ENCODE measurements at regions not wholly inside any gene's neighbourhood (a gene's known extent, or its start where the extent isn't known, plus 50 kb on each side); places are given as distances from the start of the nearest gene placed in this dataset.

DNA sequence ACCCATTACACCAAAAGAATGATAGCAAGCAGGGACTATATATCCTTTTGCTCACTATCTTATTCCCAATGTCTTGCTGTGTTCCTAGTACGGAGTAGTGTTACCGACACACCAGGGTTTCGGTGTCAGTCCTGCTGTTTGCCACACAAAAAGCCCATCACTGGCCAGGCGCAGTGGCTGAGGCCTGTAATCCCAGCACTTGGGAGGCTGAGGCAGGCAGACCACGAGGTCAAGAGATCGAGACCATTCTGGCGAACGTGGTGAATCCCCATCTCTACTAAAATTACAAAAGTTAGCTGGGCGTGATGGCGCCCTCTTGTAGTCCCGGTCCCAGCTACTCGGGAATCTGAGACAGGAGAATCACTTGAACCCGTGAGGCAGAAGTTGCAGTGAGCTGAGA lies 1467.3 kb upstream of the MIR17HG start:
- H3K27me3 ChIP-seq, result no peaks in the 10 kb centered on the region
- ATAC-seq, result no peak
- no peaks in the 10 kb centered on the region for H3K9me3 ChIP-seq
- 94% methylated on average over 13 of the region's 13 CpGs for WGBS, 2 donors
- TF ChIP-seq, protein P1, sequence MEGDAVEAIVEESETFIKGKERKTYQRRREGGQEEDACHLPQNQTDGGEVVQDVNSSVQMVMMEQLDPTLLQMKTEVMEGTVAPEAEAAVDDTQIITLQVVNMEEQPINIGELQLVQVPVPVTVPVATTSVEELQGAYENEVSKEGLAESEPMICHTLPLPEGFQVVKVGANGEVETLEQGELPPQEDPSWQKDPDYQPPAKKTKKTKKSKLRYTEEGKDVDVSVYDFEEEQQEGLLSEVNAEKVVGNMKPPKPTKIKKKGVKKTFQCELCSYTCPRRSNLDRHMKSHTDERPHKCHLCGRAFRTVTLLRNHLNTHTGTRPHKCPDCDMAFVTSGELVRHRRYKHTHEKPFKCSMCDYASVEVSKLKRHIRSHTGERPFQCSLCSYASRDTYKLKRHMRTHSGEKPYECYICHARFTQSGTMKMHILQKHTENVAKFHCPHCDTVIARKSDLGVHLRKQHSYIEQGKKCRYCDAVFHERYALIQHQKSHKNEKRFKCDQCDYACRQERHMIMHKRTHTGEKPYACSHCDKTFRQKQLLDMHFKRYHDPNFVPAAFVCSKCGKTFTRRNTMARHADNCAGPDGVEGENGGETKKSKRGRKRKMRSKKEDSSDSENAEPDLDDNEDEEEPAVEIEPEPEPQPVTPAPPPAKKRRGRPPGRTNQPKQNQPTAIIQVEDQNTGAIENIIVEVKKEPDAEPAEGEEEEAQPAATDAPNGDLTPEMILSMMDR (IDR thresholded peaks at IDR 0.05), result no peak
- DNase-seq, result no peak
- no peaks in the 10 kb centered on the region for H3K4me1 ChIP-seq
- H3K4me3 ChIP-seq, result no peak overlapping the region
- no peaks in the 10 kb centered on the region for H3K36me3 ChIP-seq
- intact Hi-C loops (cut with DNase I), result no loop called here
- H3K27ac ChIP-seq, result no peak overlapping the region

DNA sequence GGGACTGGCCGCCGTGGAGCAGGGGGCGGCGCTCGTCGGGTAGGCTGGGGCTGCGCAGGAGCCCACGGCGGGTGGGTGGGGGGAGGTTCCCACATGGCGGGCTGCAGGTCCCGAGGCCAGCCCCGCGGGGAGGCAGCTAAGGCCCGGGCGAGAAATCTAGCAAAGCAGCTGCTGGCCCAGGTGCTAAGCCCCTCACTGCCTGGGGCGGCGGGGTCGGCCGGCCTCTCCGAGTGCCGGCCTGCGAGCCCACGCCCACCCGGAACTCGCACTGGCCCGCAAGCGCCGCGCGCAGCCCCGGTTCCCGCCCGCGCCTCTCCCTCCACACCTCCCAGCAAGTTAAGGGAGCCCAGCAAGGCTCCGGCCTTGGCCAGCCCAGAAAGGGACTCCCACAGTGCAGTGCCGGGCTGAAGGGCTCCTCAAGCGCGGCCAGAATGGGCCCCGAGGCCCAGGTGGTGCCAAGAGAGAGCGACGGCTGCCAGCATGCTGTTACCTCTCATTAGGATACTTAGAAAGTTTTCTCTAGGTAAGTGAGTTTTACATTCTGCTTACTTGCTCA lies 1463.5 kb upstream of the MIR17HG start:
- Histone ChIP-seq H3K36me3 (no peaks in the 10 kb centered on the region), H3K9me3 (no peaks in the 10 kb centered on the region), H3K27me3 (no peaks in the 10 kb centered on the region), H3K27ac (no peak overlapping the region), H3K4me3 (peak overlapping the region in 1 of 10 donors; percentile 42), H3K4me1 (no peaks in the 10 kb centered on the region)
- intact Hi-C loops (cut with DNase I), result no loop called here
- ATAC-seq (no peak), DNase-seq (peak in 1 of 2 donors; percentile 8)
- 83 to 85% methylated on average over 41 of the region's 41 CpGs for WGBS, 2 donors
- TF ChIP-seq, protein P1 (IDR thresholded peaks at IDR 0.05), result no peak

DNA sequence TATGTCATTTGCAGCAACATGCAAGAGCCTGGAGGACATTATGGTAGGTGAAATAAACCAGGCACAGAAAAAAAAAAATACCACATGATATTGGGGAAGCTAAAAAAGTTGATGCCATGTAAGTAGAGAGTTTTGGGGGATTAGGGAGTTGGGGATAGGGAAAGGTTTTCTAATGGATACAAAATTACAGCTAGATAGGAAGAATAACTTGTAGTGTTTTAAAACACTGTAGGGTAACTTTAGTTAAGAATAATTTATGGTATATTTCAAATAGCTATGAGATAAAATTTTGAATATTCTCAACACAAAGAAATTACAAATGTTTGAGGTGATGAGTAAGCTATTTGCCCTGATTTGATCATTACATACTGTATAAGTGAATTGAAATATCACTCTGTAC lies 1456.7 kb upstream of the MIR17HG start:
- ATAC-seq (no peak), DNase-seq (no peak)
- no peaks in the 10 kb centered on the region for H3K4me1 ChIP-seq
- H3K27me3 ChIP-seq, result no peaks in the 10 kb centered on the region
- no peak overlapping the region for H3K27ac ChIP-seq
- H3K36me3 ChIP-seq, result no peaks in the 10 kb centered on the region
- no peak overlapping the region for H3K4me3 ChIP-seq
- intact Hi-C loops (cut with DNase I), result no loop called here
- TF ChIP-seq, protein P1 (IDR thresholded peaks at IDR 0.05), result no peak
- H3K9me3 ChIP-seq, result peaks cover 0 to 7% (median 0%) of the 10 kb centered on the region in 11 donors

DNA sequence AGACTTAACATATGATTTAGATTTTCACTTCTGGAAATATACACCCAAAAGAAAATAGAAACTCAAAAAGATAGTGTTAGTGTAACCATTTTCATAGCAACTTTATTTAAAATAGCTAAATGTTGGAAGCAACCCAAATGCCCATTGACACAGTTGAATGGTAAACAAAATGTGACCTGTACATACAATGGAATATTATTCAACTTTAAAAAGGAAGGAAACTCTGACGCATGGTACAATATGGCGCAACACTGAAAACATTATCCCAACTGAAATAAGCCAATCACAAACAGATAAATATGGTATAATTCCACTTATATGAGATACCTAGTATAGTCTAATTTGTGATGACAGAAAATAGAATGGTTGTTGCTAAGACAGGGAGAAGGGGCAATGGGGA lies 1456.1 kb upstream of the MIR17HG start:
- no peaks in the 10 kb centered on the region for H3K27me3 ChIP-seq
- H3K9me3 ChIP-seq, result peaks cover 0 to 7% (median 0%) of the 10 kb centered on the region in 11 donors
- no peak overlapping the region for H3K27ac ChIP-seq
- H3K36me3 ChIP-seq, result no peaks in the 10 kb centered on the region
- ATAC-seq (no peak), DNase-seq (no peak)
- 43 to 74% methylated on average over 2 of the region's 2 CpGs for WGBS, 2 donors
- H3K4me1 ChIP-seq, result no peaks in the 10 kb centered on the region
- intact Hi-C loops (cut with DNase I), result no loop called here
- TF ChIP-seq, protein P1 (IDR thresholded peaks at IDR 0.05), result no peak
- no peak overlapping the region for H3K4me3 ChIP-seq

Measured in heart right ventricle (tissue), 16 donors.